ENCODE measurements at regions not wholly inside any gene's neighbourhood (a gene's known extent, or its start where the extent isn't known, plus 50 kb on each side); places are given as distances from the start of the nearest gene placed in this dataset.
"Not testable (repeated sequence)": the region's sequence is repeated elsewhere in the genome, so short reads cannot be mapped to it uniquely, and the experiment has no call there.

DNA sequence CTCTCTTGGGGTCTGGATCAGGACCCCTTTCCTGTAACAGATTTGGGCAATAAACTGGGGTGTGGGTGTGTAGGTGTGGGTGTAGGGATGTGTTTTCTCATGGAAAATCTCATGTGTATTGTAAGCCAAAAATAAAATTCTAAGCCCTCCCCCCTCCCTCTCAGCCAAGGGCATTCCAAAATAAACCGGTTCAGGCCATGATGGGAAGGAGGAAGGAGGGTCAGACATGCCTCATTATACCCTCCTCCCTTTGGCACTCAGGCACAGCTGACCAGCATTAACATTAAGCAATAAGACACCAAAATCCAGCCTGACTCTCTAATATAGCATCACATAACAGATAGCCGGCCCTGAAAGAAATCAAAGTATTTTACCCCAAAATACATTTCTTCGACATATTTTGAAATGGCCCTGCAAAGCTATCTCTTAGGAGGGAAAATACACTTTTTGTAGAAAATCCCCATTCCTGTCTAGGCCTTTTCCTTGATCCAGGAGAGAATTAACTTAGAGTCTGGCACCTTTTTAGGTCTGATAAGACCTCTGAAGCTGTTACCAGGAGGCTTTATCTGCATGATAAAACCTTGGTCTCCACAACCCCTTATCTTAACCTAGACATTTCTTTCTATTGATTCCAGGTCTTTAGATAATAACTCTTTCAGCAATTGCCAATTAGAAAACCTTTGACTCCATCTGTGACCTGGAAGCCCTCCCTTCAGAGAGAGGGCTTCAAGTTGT is 128.7 kb upstream of the COL5A2 start:
- Histone ChIP-seq H3K27me3 (ENCODE audit: control insufficient read depth, insufficient read depth, low read length) (no peaks in the 10 kb centered on the region), H3K27ac (ENCODE audit: low read length) (no peak overlapping the region), H3K9me3 (replicated peaks; ENCODE audit: control insufficient read depth, low read depth, low read length) (no peaks in the 10 kb centered on the region), H3K4me1 (ENCODE audit: control insufficient read depth, insufficient read depth, low read length) (no peaks in the 10 kb centered on the region), H3K4me3 (ENCODE audit: low read length) (no peak overlapping the region), H3K36me3 (ENCODE audit: control insufficient read depth, insufficient read depth, low read length) (no peaks in the 10 kb centered on the region)
- DNase-seq, result no peak
- WGBS (ENCODE audit: insufficient coverage), result no CpG with 5 or more reads among the region's 3 CpGs

DNA sequence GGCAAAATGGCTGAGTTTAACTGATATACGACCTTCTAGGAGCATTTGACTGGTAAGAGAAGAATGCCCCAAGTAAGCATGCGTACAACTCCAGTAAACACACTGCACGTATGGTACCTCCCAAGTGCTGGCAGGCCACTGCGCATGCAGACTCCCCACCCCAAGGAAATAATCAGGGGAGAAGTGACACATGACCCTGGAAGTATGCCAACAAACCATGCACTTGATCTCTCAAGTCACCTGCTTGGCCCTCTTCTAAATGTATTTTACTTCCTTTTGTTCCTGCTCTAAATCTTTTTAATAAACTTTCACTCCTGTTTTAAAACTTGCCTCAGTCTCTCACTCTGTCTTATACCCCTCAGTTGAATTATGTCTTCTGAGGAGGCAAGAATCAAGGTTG is 129.8 kb upstream of the COL5A2 start:
- no peaks in the 10 kb centered on the region for H3K36me3 ChIP-seq (ENCODE audit: control insufficient read depth, insufficient read depth, low read length)
- WGBS (ENCODE audit: insufficient coverage), result 94% methylated on average over 4 of the region's 4 CpGs
- H3K27ac ChIP-seq (ENCODE audit: low read length), result no peak overlapping the region
- no peak for DNase-seq
- H3K4me3 ChIP-seq (ENCODE audit: low read length), result no peak overlapping the region
- H3K4me1 ChIP-seq (ENCODE audit: control insufficient read depth, insufficient read depth, low read length), result no peaks in the 10 kb centered on the region
- H3K27me3 ChIP-seq (ENCODE audit: control insufficient read depth, insufficient read depth, low read length), result no peaks in the 10 kb centered on the region
- no peaks in the 10 kb centered on the region for H3K9me3 ChIP-seq (replicated peaks; ENCODE audit: control insufficient read depth, low read depth, low read length)

DNA sequence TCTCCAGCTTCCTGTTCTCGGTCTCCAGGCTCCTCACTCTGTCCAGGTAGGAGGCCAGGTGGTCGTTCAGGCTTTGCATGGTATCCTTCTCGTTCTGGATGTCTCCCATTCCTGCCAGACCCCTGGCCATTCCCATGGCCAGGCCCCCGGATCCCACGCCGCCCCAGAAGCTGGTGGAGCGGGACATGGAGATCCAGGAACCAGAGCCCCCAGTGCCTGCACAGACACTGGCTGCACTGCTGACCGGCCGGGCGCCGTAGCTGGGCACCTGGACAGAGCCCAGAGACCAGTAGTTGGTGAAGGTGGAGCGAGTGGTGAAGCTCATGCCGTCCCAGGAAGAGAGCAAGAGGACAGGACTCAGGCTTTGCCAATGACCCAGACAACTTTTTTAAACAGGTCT is 129.1 kb upstream of the WDR75 start:
- H3K27ac ChIP-seq (ENCODE audit: low read length), result no peak overlapping the region
- no peak for DNase-seq
- no peaks in the 10 kb centered on the region for H3K27me3 ChIP-seq (ENCODE audit: control insufficient read depth, insufficient read depth, low read length)

DNA sequence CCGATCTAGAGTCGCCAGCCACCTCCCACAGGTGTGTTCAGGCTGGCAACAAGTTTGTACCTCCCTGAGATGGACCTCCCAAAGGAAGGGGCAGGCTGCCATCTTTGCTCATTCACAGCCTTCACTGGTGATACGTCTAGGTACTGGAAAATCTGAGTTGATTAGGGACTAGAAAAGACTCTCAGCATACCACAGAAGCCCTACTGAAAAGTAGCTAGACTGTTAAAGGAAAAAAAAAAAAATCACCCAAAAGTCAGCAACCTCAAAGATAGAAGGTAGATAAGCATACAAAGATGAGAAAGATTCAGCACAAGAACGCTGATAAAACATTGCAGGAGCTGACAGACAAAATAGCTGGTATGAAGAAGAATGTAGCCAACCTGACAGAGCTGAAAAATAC is 128.6 kb upstream of the WDR75 start:
- Histone ChIP-seq H3K9me3 (replicated peaks; ENCODE audit: control insufficient read depth, low read depth, low read length) (no peaks in the 10 kb centered on the region), H3K36me3 (ENCODE audit: control insufficient read depth, insufficient read depth, low read length) (no peaks in the 10 kb centered on the region), H3K27ac (ENCODE audit: low read length) (no peak overlapping the region), H3K4me1 (ENCODE audit: control insufficient read depth, insufficient read depth, low read length) (no peaks in the 10 kb centered on the region), H3K27me3 (ENCODE audit: control insufficient read depth, insufficient read depth, low read length) (no peaks in the 10 kb centered on the region), H3K4me3 (ENCODE audit: low read length) (no peak overlapping the region)
- no peak for DNase-seq
- WGBS (ENCODE audit: insufficient coverage), result 75% methylated on average over 2 of the region's 4 CpGs

More for the DNA sequence above, 129.1 kb upstream of the WDR75 start:
- WGBS (ENCODE audit: insufficient coverage), result 96% methylated on average over 13 of the region's 13 CpGs
- no peaks in the 10 kb centered on the region for H3K36me3 ChIP-seq (ENCODE audit: control insufficient read depth, insufficient read depth, low read length)
- H3K4me3 ChIP-seq (ENCODE audit: low read length), result no peak overlapping the region
- no peaks in the 10 kb centered on the region for H3K9me3 ChIP-seq (replicated peaks; ENCODE audit: control insufficient read depth, low read depth, low read length)
- H3K4me1 ChIP-seq (ENCODE audit: control insufficient read depth, insufficient read depth, low read length), result no peaks in the 10 kb centered on the region

DNA sequence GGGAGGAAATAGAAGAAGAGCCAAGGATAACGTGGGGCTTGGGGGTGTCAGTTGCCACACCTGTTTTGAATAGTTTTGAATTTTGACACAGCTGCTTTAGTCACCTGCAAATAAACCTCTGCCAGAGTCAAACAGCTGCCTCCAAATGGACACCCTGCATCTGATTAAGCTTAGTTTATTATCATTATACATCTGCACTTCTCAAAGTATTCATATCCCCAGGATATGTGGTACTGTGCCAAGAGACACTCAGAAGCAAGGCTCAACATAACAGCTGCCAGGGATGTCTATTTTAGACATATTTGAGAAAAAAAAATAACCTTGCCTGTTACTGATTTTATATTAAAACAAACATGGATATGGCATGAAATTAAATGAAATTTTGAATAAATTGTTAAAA is 122.5 kb upstream of the WDR75 start:
- H3K9me3 ChIP-seq (replicated peaks; ENCODE audit: control insufficient read depth, low read depth, low read length), result peaks cover 2% of the 10 kb centered on the region
- H3K4me1 ChIP-seq (ENCODE audit: control insufficient read depth, insufficient read depth, low read length), result no peaks in the 10 kb centered on the region
- H3K27ac ChIP-seq (ENCODE audit: low read length), result no peak overlapping the region
- no peaks in the 10 kb centered on the region for H3K27me3 ChIP-seq (ENCODE audit: control insufficient read depth, insufficient read depth, low read length)
- H3K36me3 ChIP-seq (ENCODE audit: control insufficient read depth, insufficient read depth, low read length), result no peaks in the 10 kb centered on the region
- H3K4me3 ChIP-seq (ENCODE audit: low read length), result no peak overlapping the region
- DNase-seq, result peak; percentile 39
- WGBS (ENCODE audit: insufficient coverage), result no CpG with 5 or more reads among the region's 1 CpG

DNA sequence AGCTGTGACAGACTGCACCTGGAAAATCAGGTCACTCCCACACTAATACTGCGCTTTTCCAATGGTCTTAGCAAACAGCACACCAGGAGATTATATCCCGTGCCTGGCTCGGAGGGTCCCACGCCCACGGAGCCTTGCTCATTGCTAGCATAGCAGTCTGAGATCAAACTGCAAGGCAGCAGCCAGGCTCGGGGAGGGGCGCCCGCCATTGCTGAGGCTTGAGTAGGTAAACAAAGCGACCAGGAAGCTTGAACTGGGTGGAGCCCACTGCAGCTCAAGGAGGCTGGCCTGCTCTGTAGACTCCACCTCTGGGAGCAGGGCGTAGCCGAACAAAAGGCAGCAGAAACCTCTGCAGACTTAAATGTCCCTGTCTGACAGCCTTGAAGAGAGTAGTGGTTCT is 121.8 kb upstream of the WDR75 start:
- H3K27ac ChIP-seq (ENCODE audit: low read length); DNase-seq; H3K4me1 ChIP-seq (ENCODE audit: control insufficient read depth, insufficient read depth, low read length); H3K27me3 ChIP-seq (ENCODE audit: control insufficient read depth, insufficient read depth, low read length); H3K4me3 ChIP-seq (ENCODE audit: low read length); H3K9me3 ChIP-seq (replicated peaks; ENCODE audit: control insufficient read depth, low read depth, low read length); H3K36me3 ChIP-seq (ENCODE audit: control insufficient read depth, insufficient read depth, low read length): not testable (repeated sequence)
- 98% methylated on average over 10 of the region's 11 CpGs for WGBS (ENCODE audit: insufficient coverage)

DNA sequence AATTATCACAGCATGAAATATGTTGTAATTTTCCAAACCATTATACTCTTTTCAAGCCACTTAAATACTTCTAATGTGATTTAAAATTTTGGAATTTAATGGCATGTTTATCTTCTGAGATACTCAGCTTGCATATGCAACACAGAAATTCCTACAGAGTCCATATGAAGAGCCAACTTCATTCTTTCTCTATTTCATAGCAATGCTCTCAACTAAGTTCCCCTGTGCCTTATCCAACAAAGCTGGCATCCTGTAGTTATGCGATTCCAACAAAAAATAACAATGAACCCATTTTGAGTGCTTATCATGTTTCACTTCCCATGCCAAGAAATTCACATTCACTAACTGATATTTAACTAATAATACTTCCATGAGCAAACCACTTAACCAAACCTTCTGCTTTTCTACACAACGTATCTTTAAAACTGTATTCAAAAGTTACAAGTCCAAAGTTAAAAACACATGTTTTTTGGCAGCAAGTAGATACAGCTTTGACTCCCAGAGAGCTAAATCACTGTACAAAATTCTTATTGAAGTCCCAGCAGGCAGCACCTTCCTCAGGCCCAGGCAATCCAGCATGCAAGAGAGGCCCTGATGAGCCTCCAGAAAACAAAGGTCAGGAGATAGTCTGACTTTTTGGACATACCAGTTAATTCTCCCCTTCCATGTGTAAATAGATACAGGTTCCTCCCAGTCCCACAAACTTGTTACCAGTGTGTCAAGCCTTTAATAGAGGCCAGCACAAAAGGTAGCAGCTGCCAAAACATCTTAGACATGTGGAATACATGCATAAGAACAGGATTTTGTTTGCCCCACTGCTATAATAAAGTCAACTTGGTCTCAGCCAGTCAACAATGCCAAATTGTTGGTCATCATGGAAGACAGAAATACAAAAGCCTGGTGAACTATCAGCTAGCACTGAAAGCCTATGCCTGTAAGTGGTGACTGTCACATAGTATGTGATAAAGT is 113.1 kb upstream of the WDR75 start:
- peak overlapping the region; percentile 45 for H3K27ac ChIP-seq (ENCODE audit: low read length)
- H3K36me3 ChIP-seq (ENCODE audit: control insufficient read depth, insufficient read depth, low read length), result no peaks in the 10 kb centered on the region
- H3K4me1 ChIP-seq (ENCODE audit: control insufficient read depth, insufficient read depth, low read length), result peaks cover 3% of the 10 kb centered on the region
- H3K9me3 ChIP-seq (replicated peaks; ENCODE audit: control insufficient read depth, low read depth, low read length), result no peaks in the 10 kb centered on the region
- no peak overlapping the region for H3K4me3 ChIP-seq (ENCODE audit: low read length)
- WGBS (ENCODE audit: insufficient coverage), result 17% methylated on average over 1 of the region's 2 CpGs
- no peaks in the 10 kb centered on the region for H3K27me3 ChIP-seq (ENCODE audit: control insufficient read depth, insufficient read depth, low read length)
- DNase-seq, result peak; percentile 85

DNA sequence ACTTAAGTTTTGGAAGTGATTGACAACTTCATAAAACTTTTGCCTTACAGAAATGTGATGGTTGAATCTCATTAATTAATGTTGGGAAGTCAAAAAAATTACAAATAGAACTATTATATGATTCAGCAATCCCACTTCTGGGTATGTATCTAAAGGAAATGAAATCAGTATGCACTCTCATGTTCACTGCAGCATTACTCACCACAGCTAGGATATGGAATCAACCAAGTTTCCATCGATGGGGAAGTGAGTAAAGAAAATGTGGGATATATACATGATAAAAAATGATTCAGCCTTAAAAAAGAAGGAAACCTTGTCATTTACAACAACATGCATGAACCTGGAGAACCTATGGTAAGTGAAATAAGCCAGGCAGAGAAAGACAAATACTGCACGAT is 112.4 kb upstream of the WDR75 start:
- no peaks in the 10 kb centered on the region for H3K9me3 ChIP-seq (replicated peaks; ENCODE audit: control insufficient read depth, low read depth, low read length)
- H3K36me3 ChIP-seq (ENCODE audit: control insufficient read depth, insufficient read depth, low read length), result no peaks in the 10 kb centered on the region
- no peak overlapping the region for H3K4me3 ChIP-seq (ENCODE audit: low read length)
- DNase-seq, result peak; percentile 51
- no CpG with 5 or more reads among the region's 2 CpGs for WGBS (ENCODE audit: insufficient coverage)
- H3K27ac ChIP-seq (ENCODE audit: low read length), result peak overlapping the region; percentile 45
- no peaks in the 10 kb centered on the region for H3K27me3 ChIP-seq (ENCODE audit: control insufficient read depth, insufficient read depth, low read length)
- H3K4me1 ChIP-seq (ENCODE audit: control insufficient read depth, insufficient read depth, low read length), result peaks cover 3% of the 10 kb centered on the region

DNA sequence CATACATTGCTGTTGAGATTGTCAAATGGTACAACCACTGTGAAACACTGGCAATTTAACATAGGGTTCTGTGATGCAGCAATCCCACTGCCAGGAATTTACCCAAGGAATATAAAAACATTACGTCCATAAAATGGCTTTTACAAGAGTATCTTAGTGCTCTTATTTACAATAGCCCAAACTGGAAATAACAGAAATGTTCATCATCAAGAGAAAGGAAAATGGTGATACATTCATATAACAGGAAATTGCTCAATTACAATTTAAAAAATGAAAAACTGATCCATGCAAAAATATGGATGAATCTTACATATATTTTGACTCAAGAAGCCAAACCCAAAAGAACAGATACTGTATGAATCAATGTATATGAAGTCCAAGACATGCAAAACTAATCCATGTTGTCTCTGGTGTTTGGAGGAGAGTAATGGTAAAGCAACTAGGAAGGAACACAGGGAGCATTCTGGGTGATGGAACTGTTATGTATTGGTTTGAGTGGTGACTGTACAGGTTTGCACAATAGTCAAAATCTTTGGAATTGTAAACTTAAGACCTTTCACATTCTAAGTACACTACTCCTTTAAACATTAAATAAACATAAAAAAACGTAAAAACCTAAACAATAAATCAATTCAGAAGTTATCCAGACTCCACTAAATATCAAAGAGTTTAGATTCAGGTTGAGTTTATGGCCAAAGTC is 104.8 kb upstream of the WDR75 start:
- H3K27me3 ChIP-seq (ENCODE audit: control insufficient read depth, insufficient read depth, low read length), result no peaks in the 10 kb centered on the region
- WGBS (ENCODE audit: insufficient coverage), result no CpG with 5 or more reads among the region's 2 CpGs

DNA sequence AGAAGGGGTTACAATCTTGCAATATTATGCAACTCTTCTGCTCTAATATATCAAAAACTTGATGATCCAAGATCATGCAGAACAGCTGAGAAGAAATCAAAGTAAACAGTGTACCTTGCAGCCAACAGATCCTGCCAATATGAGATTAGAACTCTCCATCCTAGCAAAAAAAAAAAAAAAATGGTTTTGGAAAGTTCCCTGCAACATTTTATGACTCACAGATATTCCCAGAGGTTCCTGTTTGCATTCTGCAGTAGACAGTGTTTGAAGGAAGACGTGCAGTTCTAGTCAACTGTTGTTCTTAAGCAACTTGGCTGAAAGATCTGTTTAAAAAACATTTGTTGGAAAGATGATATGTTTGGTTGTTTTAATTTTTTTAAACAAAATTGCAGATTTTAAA is 103.6 kb upstream of the WDR75 start:
- Histone ChIP-seq H3K27me3 (ENCODE audit: control insufficient read depth, insufficient read depth, low read length) (no peaks in the 10 kb centered on the region), H3K9me3 (replicated peaks; ENCODE audit: control insufficient read depth, low read depth, low read length) (peaks cover 13% of the 10 kb centered on the region), H3K4me1 (ENCODE audit: control insufficient read depth, insufficient read depth, low read length) (no peaks in the 10 kb centered on the region), H3K27ac (ENCODE audit: low read length) (peak overlapping the region; percentile 82), H3K4me3 (ENCODE audit: low read length) (no peak overlapping the region), H3K36me3 (ENCODE audit: control insufficient read depth, insufficient read depth, low read length) (no peaks in the 10 kb centered on the region)
- peak; percentile 98 for DNase-seq
- WGBS (ENCODE audit: insufficient coverage), result no CpG with 5 or more reads among the region's 1 CpG

More for the DNA sequence above, 104.8 kb upstream of the WDR75 start:
- H3K9me3 ChIP-seq (replicated peaks; ENCODE audit: control insufficient read depth, low read depth, low read length), result peaks cover 13% of the 10 kb centered on the region
- DNase-seq, result no peak
- H3K27ac ChIP-seq (ENCODE audit: low read length), result no peak overlapping the region
- H3K36me3 ChIP-seq (ENCODE audit: control insufficient read depth, insufficient read depth, low read length), result no peaks in the 10 kb centered on the region
- no peak overlapping the region for H3K4me3 ChIP-seq (ENCODE audit: low read length)
- no peaks in the 10 kb centered on the region for H3K4me1 ChIP-seq (ENCODE audit: control insufficient read depth, insufficient read depth, low read length)
